Vagina (tissue), 2 donors: ENCODE measurements at regions not wholly inside any gene's neighbourhood (a gene's known extent, or its start where the extent isn't known, plus 50 kb on each side); places are given as distances from the start of the nearest gene placed in this dataset.

Source experiments
- CTCF ChIP-seq, 3 experiments: fragments of 450-650 bp in 2 of 3; fragments of 200-600 bp in 1 of 3; sonication (generic) in 1 of 3; IDR thresholded peaks; one replicate each; pipeline ENCODE4 v1.5.1; 2017 to 2019; ENCODE audit warnings: antibody characterized with exemption in 3 of 3, mild to moderate bottlenecking in 2 of 3, moderate library complexity in 2 of 3
- POLR2A ChIP-seq, 2 donors: fragments of 450-650 bp; IDR thresholded peaks; one replicate each; pipeline ENCODE4 v1.6.1; 2017; ENCODE audit warnings: antibody characterized with exemption in 2 of 2, mild to moderate bottlenecking in 2 of 2, moderate library complexity in 2 of 2

GRCh38 chr2:105646774-105647076, 98.0 kb upstream of the NCK2 start:
- TF ChIP-seq CTCF (IDR thresholded peaks at IDR 0.05), result no peak
- no peak for TF ChIP-seq POLR2A (IDR thresholded peaks at IDR 0.05)
